Fibroblast of peridontal ligament (primary cell): ENCODE measurements at regions not wholly inside any gene's neighbourhood (a gene's known extent, or its start where the extent isn't known, plus 50 kb on each side); places are given as distances from the start of the nearest gene placed in this dataset.
A peak's percentile ranks its signal among the peaks of the same experiment; 100 is the strongest.

Experiments
- DNase-seq: peaks from one replicate; pipeline ENCODE4 v3.0.0-alpha.2; 2010; ENCODE audit errors: extremely low read depth

DNA sequence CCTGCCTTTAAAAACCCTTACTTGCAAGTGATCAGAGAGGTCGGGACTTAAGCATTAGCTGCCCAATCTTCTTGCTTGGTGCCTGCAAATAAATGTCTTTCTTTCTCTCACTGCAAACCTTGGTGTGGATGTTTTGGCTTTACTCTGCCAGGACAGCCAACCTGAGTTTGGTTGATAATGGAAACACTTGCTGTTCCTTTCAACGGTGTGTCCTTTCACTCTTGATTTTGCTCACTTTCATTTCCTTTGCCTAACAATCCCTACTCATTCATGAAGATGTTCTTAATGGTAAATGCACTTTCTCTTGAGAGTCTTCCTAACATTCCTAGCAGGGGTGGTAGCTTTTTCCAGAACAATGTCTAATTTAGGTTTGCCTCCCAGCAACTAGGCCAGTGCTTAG is 366.2 kb downstream of the HRH4 start:
- DNase-seq: no peak

- DNase-seq: peak; percentile 27
Measured at GRCh38 chr18:24827501-24827900, 367.1 kb downstream of the HRH4 start.

DNA sequence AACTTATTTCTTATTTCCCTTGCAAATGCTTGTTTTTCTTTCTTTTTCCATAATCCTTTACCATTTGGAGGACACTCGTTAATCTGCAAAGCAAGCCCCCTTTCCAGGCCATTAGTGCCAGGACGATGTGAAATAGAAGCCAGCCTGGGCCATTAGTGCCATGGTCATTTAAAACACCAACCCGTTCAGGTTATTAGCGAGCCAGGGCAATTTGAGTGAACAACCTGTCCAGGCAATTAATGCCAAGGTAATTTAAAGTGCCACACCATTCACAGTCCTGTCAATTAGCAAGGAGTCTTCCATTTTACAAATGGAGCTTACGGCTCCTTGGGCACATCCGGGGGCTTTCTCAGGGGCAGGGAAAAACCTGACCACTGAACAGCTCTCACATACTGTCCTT is 370.6 kb downstream of the HRH4 start:
- no peak for DNase-seq

DNA sequence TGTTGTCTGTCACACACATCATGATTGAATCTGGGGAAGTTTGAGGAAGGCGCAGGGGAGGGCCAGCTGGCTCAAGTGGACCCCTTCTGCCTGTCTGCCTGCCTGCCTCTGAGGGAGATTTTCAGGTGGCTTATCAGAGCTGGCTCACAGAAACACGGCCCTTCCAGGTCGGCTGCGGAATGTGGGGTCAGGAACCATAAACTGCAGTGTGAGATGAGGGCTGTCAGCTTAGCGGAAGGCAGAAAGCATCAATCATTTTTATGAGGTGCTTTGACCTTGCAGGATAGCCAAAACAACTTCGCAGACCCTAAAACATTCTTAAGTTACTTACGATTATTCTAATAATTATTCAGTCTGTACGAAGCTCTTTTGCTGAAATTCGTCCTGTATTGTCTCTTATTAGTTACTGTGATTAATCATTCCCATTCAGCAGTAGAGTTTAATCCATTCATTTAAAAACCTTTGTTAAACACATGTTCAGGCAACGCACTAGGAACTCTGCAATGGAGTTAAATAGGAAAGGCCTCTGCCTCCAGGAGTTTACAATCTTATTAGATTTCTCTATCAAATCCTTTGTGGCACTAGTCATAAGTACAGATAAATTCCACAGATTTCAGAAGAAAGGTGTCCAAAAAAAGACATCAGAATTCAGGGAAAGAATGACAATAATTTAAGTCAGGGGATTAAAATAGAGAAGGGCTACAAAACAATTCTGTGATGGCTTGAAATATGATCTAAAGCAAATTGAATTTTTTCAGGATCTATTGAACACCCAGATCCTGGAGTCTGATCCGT is 371.6 kb downstream of the HRH4 start:
- DNase-seq: no peak

- no peak for DNase-seq
Measured at GRCh38 chr18:24835751-24836150, 375.3 kb downstream of the HRH4 start.

DNA sequence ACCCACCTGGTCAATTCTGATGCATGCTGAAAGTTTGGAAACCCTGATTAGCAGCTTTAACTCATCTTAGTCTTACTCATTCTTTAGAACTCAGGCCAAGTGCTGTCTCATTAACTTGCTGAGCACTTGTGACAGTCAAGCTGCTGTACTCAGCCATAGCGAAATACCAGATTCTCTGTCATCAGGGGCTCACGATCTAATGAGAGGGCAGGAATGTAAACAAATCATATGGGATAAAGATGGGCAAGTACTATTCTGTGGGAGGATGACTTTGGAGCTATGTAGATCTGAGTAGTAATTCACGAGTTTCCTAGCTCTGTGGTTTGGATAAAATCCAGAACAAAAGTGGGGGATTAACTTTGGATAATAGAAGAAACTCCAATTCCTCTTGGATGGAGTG is 376.6 kb downstream of the HRH4 start:
- peak; percentile 69 for DNase-seq

GRCh38 chr18:24840051-24840450 is 379.6 kb downstream of the HRH4 start:
- DNase-seq: no peak

DNA sequence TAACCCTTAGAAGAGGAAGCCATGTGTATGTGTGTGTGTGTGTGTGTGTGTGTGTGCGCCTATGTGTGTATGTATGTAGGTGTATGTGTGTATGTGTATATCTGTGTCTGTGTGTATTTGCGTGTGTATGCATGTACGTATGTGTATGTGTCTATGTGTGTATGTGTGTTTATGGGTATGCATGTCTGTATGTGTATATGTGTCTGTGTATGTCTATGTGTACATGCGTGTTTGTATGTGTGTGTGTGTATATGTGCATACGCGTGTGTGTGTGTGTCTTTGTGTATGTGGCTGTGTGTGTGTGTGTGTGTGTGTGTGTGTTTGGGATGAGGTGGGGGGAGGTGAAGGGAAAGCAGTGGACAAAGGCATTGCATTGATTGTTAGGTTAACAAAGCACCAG is 380.2 kb downstream of the HRH4 start:
- DNase-seq: no peak

- DNase-seq: no peak
Measured at GRCh38 chr18:24841536-24841935, 381.1 kb downstream of the HRH4 start.

- no peak for DNase-seq
Measured at GRCh38 chr18:24843123-24843522, 382.7 kb downstream of the HRH4 start.

- DNase-seq: no peak
Measured at GRCh38 chr18:24846138-24846537, 385.7 kb downstream of the HRH4 start.

DNA sequence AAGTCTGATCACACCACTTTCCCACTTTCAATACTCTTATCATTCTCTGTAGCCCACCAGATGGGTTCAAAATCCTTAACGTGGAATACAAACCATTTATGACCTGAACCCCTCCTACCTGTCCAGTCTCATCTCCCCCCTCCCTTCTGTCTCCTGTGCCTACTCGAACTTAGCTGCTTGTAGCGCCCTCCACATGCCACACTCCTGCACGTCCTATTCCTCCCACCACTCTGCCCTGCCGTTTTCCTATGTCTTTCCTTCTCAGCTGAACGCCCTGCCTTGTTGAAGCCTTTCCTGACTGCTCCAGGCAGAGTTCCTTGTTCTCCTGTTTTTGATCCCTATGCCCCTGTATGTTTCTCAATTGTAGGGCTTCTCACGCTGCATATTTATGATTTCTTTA is 390.1 kb downstream of the HRH4 start:
- DNase-seq: no peak

GRCh38 chr18:24853076-24853475 is 392.6 kb downstream of the HRH4 start:
- no peak for DNase-seq

DNA sequence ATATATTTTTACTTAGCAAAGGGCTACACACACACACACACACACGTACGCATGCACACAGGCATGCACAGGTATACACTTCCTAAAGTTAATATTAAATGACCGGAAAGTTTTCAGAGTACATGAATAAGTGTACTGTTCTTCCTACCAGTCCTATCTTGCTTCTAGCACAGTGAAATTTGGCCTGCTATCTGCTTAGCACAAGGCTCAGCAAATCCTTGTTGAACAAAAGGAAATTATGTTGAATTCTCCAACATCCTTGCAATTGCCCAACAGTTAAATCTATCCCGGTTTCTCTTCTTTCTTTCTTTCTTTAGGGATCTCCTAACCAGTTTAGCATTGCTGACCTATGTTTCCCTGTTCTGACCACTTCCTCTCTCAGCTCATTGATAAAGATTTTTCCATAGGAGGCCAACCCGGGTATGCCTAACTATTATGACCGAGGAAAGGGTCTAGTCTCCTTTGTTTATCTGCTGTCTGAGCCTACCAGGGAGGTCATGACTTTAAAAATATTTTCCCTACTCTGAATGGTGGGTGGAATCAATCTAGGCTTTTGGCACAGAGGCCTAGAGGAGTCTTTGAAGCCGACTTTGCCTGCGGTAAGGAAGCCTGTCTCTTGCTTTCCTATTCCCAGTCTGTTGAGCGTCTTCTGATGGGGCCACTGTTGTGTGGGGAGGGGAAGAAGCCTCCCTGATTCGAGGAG is 400.7 kb downstream of the HRH4 start:
- no peak for DNase-seq

DNA sequence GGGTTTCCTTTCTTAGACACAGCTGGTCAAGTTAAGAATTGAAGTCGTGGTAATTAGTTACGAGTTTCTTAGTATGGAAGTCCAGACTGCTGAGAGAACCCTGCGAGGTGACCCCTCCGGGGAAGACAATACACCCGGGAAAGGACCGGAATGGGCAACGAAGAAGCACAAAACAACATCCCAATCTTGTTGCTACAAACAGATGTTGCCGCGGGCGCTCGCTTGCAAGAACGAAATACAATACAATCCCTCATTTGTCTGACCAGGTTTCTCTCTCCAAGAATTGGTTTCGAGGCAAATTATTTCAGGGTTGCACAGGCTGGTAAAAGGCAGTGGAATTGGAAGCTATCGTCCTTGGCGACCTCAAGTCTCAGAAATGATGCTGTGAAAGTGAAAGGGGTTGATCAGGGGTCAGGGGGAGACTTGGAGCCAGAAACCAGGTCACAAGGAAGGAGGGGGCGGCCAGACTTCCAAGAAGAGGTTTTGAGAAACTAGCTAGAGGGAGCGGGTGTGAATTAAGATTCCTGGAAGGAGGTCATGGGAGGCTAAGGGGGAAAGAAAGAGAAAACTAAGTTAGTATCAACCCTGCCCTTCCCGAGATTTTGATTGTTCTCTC is 401.9 kb downstream of the HRH4 start:
- peak; percentile 5 for DNase-seq

DNA sequence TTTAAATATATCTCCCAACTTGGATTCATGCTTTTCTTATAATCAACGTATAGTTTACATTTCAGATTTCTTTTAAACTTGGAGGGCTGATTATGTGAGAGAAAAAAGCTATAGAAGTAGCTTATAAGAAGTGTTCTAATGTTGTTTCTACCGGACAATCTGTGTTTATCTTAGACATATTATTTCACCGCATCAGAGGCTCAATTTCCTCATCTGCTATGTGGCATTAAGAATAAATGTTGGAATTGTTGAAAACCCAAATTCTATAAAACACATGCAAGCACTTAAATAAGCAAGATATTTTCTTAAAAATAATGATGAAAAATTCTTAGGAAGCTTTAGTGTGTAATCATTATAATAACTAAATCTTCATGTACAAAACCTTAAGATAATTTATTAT is 407.9 kb downstream of the HRH4 start:
- DNase-seq: no peak

DNA sequence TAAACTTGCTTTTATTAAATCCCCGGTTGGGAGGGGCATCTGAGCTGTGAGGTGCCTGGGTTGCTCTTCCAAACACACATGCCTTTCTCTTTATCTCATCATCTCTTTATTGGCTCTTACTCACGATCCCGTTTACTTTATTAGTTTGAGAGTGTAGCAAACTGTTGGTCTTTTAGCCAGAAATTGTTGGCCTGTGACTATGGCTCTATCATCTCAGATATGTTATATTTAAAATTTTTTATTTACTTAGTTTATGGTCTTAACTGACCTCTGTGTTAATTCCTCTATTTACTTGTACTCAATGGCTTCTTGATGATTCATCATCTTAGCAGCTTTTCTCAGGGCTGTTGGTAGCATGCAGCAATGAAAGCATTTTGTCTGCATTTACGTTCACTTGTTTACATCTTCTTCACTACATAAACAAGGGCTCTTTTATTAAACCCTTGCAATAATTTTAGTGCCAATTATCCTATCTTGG is 408.4 kb downstream of the HRH4 start:
- DNase-seq: no peak

DNA sequence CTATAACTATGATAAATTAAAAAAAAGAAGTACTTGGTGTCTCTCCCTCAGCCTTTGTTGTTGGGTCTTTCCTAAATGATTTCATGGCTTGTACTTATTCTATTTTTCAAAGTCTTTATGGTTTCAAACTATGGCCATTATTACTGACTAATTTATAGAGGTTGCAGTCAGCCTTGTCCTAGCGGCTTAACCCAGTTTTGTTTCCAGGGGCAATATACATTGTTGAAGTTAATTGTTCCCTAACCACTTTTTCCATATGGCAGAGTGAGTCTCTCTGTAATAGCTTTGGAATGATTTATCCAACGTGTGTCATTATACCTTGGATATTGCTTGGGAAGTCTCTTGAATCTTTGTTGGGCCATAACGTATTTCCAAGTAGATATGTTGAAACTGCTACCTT is 408.8 kb downstream of the HRH4 start:
- DNase-seq: no peak

GRCh38 chr18:24875286-24875685 is 414.8 kb downstream of the HRH4 start:
- DNase-seq: no peak

- no peak for DNase-seq
Measured at GRCh38 chr18:24875777-24876176, 415.3 kb downstream of the HRH4 start.

GRCh38 chr18:24876266-24876665 is 415.8 kb downstream of the HRH4 start:
- DNase-seq: no peak

DNA sequence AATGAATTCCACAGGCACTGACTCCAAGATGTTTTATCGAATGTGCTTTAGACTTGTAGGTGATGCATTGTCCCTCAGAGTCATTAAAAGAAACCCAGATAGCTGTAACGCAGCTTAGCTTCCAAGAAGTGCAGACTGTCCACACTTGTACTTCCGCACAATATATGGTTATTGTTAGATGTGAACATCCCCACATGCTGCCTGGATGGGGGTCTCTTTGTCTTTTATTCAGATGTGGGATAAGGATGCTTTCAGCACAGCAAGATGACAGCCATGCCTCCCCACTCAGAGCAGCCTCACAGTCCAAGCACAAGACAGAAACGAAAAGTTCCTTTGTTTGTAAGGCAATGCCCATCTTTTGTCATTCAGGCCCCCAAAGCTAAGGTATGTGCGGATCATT is 416.6 kb downstream of the HRH4 start:
- DNase-seq: no peak

- no peak for DNase-seq
Measured at GRCh38 chr18:24877546-24877945, 417.1 kb downstream of the HRH4 start.
